SK-N-SH (cell line): ENCODE measurements at regions not wholly inside any gene's neighbourhood (a gene's known extent, or its start where the extent isn't known, plus 50 kb on each side); places are given as distances from the start of the nearest gene placed in this dataset.

Source experiments
- CTCF ChIA-PET: fragments of 300-600, 350-600 bp; formaldehyde crosslinking; extraction: SDS; loops from one replicate; lab custom pipeline; 2021; lab: Yijun Ruan, JAX
- POLR2A ChIA-PET: fragments of 350-600 bp; sonication (Branson Sonifier 250); formaldehyde crosslinking; extraction: SDS; loops from one replicate; lab custom pipeline; 2020; ENCODE audit warnings: antibody characterized with exemption, inconsistent platforms; lab: Yijun Ruan, JAX
- DNase-seq: peaks from one replicate; pipeline ENCODE4 v3.0.0; 2012
- H2AFZ ChIP-seq: fragments of 200-600 bp; sonication (generic); 2 replicates; pipeline ENCODE4 v1.8.1; 2016; ENCODE audit warnings: antibody characterized with exemption, mild to moderate bottlenecking, low read depth
- H3F3A ChIP-seq: fragments of 200-600 bp; sonication (generic); replicated peaks from 2 replicates; pipeline ENCODE3; 2016; ENCODE audit warnings: antibody characterized with exemption, mild to moderate bottlenecking; ENCODE audit not compliant: insufficient read depth
- H3K27ac ChIP-seq, 2 experiments: fragments of 200-500 bp in 1 of 2; fragments of 200-600 bp in 1 of 2; sonication (Bioruptor generic) in 1 of 2; sonication (generic), shearing (Covaris generic) in 1 of 2; 2 replicates each; pipeline versions ENCODE4 v1.5.1 to v1.6.1; 2014 to 2016; ENCODE audit warnings: low read depth in 2 of 2, inconsistent platforms in 1 of 2, low read length in 1 of 2, mild to moderate bottlenecking in 1 of 2, mixed read lengths in 1 of 2
- H3K27me3 ChIP-seq: fragments of 200-600 bp; sonication (generic), shearing (Covaris generic); 2 replicates; pipeline ENCODE4 v1.6.1; 2016; ENCODE audit warnings: mixed run types; ENCODE audit not compliant: insufficient read depth
- H3K36me3 ChIP-seq, 2 experiments: fragments of 200-500 bp in 1 of 2; fragments of 200-600 bp in 1 of 2; sonication (Bioruptor generic) in 1 of 2; sonication (generic) in 1 of 2; replicated peaks in 1 of 2; 2 replicates each; pipeline versions ENCODE3 to v1.5.1; 2014 to 2016; ENCODE audit warnings: low read length in 1 of 2, mild to moderate bottlenecking in 1 of 2; ENCODE audit not compliant: insufficient read depth in 2 of 2, control insufficient read depth in 1 of 2
- H3K4me1 ChIP-seq, 2 experiments: fragments of 200-500 bp in 1 of 2; fragments of 200-600 bp in 1 of 2; sonication (Bioruptor generic) in 1 of 2; sonication (generic), shearing (Covaris generic) in 1 of 2; 2 replicates each; pipeline versions ENCODE4 v1.5.1 to v1.6.1; 2014 to 2016; ENCODE audit warnings: low read depth in 1 of 2, low read length in 1 of 2, mixed run types in 1 of 2; ENCODE audit not compliant: insufficient read depth in 2 of 2, control insufficient read depth in 1 of 2
- H3K4me2 ChIP-seq: fragments of 200-600 bp; sonication (generic), shearing (Covaris generic); 2 replicates; pipeline ENCODE4 v1.6.1; 2017; ENCODE audit warnings: mixed run types
- H3K4me3 ChIP-seq, 2 experiments: fragments of 200-500 bp in 1 of 2; fragments of 200-600 bp in 1 of 2; sonication (Bioruptor generic) in 1 of 2; sonication (generic), shearing (Covaris generic) in 1 of 2; 2 replicates each; pipeline versions ENCODE4 v1.5.1 to v1.8.1; 2014 to 2016; ENCODE audit warnings: low read depth in 2 of 2, inconsistent platforms in 1 of 2, low read length in 1 of 2, mild to moderate bottlenecking in 1 of 2, mixed read lengths in 1 of 2, moderate library complexity in 1 of 2
- H3K79me2 ChIP-seq: fragments of 200-600 bp; sonication (generic); 2 replicates; pipeline ENCODE4 v1.8.1; 2017; ENCODE audit warnings: mild to moderate bottlenecking; ENCODE audit not compliant: insufficient read depth
- H3K9ac ChIP-seq: fragments of 200-600 bp; sonication (generic); 2 replicates; pipeline ENCODE4 v1.6.1; 2017; ENCODE audit warnings: mixed run types
- H3K9me2 ChIP-seq: fragments of 200-600 bp; sonication (generic); 2 replicates; pipeline ENCODE4 v1.6.1; 2017; ENCODE audit warnings: mixed run types
- H3K9me3 ChIP-seq: fragments of 200-600 bp; sonication (generic); 2 replicates; pipeline ENCODE4 v1.6.1; 2017; ENCODE audit warnings: mixed run types, mild to moderate bottlenecking, moderate library complexity
- H4K20me1 ChIP-seq: fragments of 200-600 bp; sonication (generic); 2 replicates; pipeline ENCODE4 v1.6.1; 2017; ENCODE audit warnings: mild to moderate bottlenecking, mixed run types; ENCODE audit not compliant: insufficient read depth
- CHD2 ChIP-seq: fragments of 150-350 bp; IDR thresholded peaks from 2 replicates; pipeline ENCODE4 v1.6.1; 2018; ENCODE audit warnings: low read length; ENCODE audit not compliant: partially characterized antibody
- CTCF ChIP-seq: fragments of 200-600 bp; sonication (generic); IDR thresholded peaks from 2 replicates; pipeline ENCODE4 v1.6.1; 2017; ENCODE audit warnings: antibody characterized with exemption, mild to moderate bottlenecking, moderate library complexity
- FOXJ3 ChIP-seq: sonication (generic); formaldehyde crosslinking; IDR thresholded peaks from 2 replicates; pipeline ENCODE4 v1.5.1; 2020; ENCODE audit warnings: mild to moderate bottlenecking, missing genetic modification reagents
- FOXM1 ChIP-seq: IDR thresholded peaks from 2 replicates; pipeline ENCODE4 v1.4.0; 2012; ENCODE audit warnings: low read depth, mild to moderate bottlenecking
- GABPA ChIP-seq: IDR thresholded peaks from 2 replicates; pipeline ENCODE4 v1.4.0; 2012; ENCODE audit warnings: low read depth, mild to moderate bottlenecking
- GATA2 ChIP-seq: sonication (generic); formaldehyde crosslinking; IDR thresholded peaks from 2 replicates; pipeline ENCODE4 v1.5.0; 2020; ENCODE audit warnings: mild to moderate bottlenecking, missing genetic modification reagents
- MEF2A ChIP-seq: IDR thresholded peaks from 2 replicates; pipeline ENCODE4 v1.4.0; 2012; ENCODE audit warnings: low read depth, borderline replicate concordance
- MXI1 ChIP-seq: IDR thresholded peaks from 2 replicates; pipeline ENCODE4 v1.6.1; 2012; ENCODE audit warnings: mild to moderate bottlenecking, low read depth, low read length, improper control_type of control experiment
- NFIC ChIP-seq: IDR thresholded peaks from 2 replicates; pipeline ENCODE4 v1.4.0; 2012; ENCODE audit warnings: borderline replicate concordance
- NRF1 ChIP-seq: IDR thresholded peaks from 2 replicates; pipeline ENCODE4 v1.6.1; 2012; ENCODE audit warnings: low read depth, mild to moderate bottlenecking, low read length
- POLR2AphosphoS5 ChIP-seq: IDR thresholded peaks from 2 replicates; pipeline ENCODE4 v1.6.1; 2012; ENCODE audit warnings: low read depth, low read length
- RAD21 ChIP-seq: IDR thresholded peaks from 2 replicates; pipeline ENCODE4 v1.6.1; 2012; ENCODE audit warnings: mild to moderate bottlenecking, low read length
- RFX5 ChIP-seq: IDR thresholded peaks from 2 replicates; pipeline ENCODE4 v1.6.1; 2012; ENCODE audit warnings: mild to moderate bottlenecking, improper control_type of control experiment, low read length
- RXRA ChIP-seq: IDR thresholded peaks from 2 replicates; pipeline ENCODE4 v1.4.0; 2012; ENCODE audit warnings: low read depth, mild to moderate bottlenecking, borderline replicate concordance
- SIN3A ChIP-seq: IDR thresholded peaks from 2 replicates; pipeline ENCODE4 v1.6.1; 2012; ENCODE audit warnings: low read depth, mild to moderate bottlenecking, low read length, moderate library complexity, borderline replicate concordance
- TAF1 ChIP-seq: IDR thresholded peaks from 2 replicates; pipeline ENCODE4 v1.6.1; 2012; ENCODE audit warnings: low read depth, mild to moderate bottlenecking, low read length, moderate library complexity, borderline replicate concordance
- YY1 ChIP-seq: IDR thresholded peaks from 2 replicates; pipeline ENCODE4 v1.4.0; 2012; ENCODE audit warnings: low read depth, mild to moderate bottlenecking
- ZBTB33 ChIP-seq: IDR thresholded peaks from 2 replicates; pipeline ENCODE4 v1.4.0; 2012; ENCODE audit warnings: low read depth, borderline replicate concordance
- WGBS: methylation state at CpG from one replicate; pipeline ENCODE4 v1.1.6; 2017; ENCODE audit warnings: low lambda C conversion rate; 5-methylcytosine and 5-hydroxymethylcytosine counted together
- TF ChIP-seq, protein P1 (sequence below): fragments of 150-350 bp; IDR thresholded peaks from 2 replicates; pipeline ENCODE4 v1.6.1; 2017; ENCODE audit warnings: antibody characterized with exemption, low read length, low read depth, borderline replicate concordance
- TF ChIP-seq, protein P2 (sequence below): IDR thresholded peaks from 2 replicates; pipeline ENCODE4 v1.4.0; 2012; ENCODE audit warnings: low read depth
- TF ChIP-seq, protein P3 (sequence below): IDR thresholded peaks from 2 replicates; pipeline ENCODE4 v1.4.0; 2012; ENCODE audit warnings: low read depth, borderline replicate concordance

- TF ChIP-seq RAD21 (no peak), GATA2 (CRISPR knock-in tag) (no peak), CTCF (no peak)
- TF ChIP-seq, all 33 proteins: peak for 0
Observed at GRCh38 chr4:85265234-85265633, 209.7 kb upstream of the ARHGAP24 start (continued).

DNA sequence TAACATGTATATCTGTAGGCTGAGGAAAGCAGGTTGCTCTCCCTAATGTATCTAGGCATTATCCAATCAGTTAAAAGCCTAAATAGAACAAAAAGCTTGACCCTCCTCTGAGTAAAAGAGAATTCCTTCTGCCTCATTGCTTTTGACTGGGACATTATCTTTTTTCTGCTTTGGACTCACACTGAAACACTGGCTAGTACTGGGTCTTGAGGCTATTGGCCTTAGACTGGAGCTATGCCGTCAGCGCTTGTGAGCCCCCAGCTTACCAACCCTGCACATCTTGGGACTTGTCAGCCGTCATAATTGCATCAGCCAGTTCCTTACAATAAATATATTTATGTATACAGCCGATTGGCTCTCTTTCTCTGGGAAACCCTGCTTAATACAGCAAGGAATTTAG is 206.8 kb upstream of the ARHGAP24 start:
- H3K4me3 ChIP-seq: no peak overlapping the region
- CTCF ChIA-PET: interaction anchor here (1.1 kb wide), 1 partner anchor 12 kb away, joined by 3 read pairs; no protein-coding TSS in a partner anchor
- H3K36me3 ChIP-seq: no peaks in the 10 kb centered on the region
- no peaks in the 10 kb centered on the region for H3K4me1 ChIP-seq
- H3K4me2 ChIP-seq: no peak overlapping the region
- POLR2A ChIA-PET: no interaction called here
- TF ChIP-seq YY1: no peak
- TF ChIP-seq NRF1: no peak
- no peak for TF ChIP-seq CHD2
- TF ChIP-seq, protein P1, sequence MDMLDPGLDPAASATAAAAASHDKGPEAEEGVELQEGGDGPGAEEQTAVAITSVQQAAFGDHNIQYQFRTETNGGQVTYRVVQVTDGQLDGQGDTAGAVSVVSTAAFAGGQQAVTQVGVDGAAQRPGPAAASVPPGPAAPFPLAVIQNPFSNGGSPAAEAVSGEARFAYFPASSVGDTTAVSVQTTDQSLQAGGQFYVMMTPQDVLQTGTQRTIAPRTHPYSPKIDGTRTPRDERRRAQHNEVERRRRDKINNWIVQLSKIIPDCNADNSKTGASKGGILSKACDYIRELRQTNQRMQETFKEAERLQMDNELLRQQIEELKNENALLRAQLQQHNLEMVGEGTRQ: no peak
- TF ChIP-seq MEF2A: no peak
- TF ChIP-seq FOXJ3 (CRISPR knock-in tag): no peak
- no peak for TF ChIP-seq NFIC
- no peak for TF ChIP-seq MXI1
- TF ChIP-seq TAF1: no peak
- TF ChIP-seq RXRA: no peak
- no peak for TF ChIP-seq GABPA
- no peak for TF ChIP-seq RFX5
- no peak for TF ChIP-seq SIN3A
- TF ChIP-seq FOXM1: no peak
- TF ChIP-seq, protein P2, sequence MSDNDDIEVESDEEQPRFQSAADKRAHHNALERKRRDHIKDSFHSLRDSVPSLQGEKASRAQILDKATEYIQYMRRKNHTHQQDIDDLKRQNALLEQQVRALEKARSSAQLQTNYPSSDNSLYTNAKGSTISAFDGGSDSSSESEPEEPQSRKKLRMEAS: no peak
- TF ChIP-seq POLR2AphosphoS5: no peak
- TF ChIP-seq ZBTB33: no peak
- TF ChIP-seq, protein P3, sequence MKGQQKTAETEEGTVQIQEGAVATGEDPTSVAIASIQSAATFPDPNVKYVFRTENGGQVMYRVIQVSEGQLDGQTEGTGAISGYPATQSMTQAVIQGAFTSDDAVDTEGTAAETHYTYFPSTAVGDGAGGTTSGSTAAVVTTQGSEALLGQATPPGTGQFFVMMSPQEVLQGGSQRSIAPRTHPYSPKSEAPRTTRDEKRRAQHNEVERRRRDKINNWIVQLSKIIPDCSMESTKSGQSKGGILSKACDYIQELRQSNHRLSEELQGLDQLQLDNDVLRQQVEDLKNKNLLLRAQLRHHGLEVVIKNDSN: no peak
- DNase-seq: no peak
- 41% methylated on average over 4 of the region's 4 CpGs for WGBS
- H3K9ac ChIP-seq: no peak overlapping the region
- no peaks in the 10 kb centered on the region for H3K9me3 ChIP-seq
- no peaks in the 10 kb centered on the region for H3F3A ChIP-seq
- no peak overlapping the region for H2AFZ ChIP-seq
- no peaks in the 10 kb centered on the region for H3K79me2 ChIP-seq
- H3K27ac ChIP-seq: no peak overlapping the region
- H4K20me1 ChIP-seq: no peaks in the 10 kb centered on the region
- H3K27me3 ChIP-seq: no peaks in the 10 kb centered on the region
- H3K9me2 ChIP-seq: no peaks in the 10 kb centered on the region
